Activated T-cell treated with anti-CD3 and anti-CD28 coated beads for 1 hour (primary cell): ENCODE measurements at regions not wholly inside any gene's neighbourhood (a gene's known extent, or its start where the extent isn't known, plus 50 kb on each side); places are given as distances from the start of the nearest gene placed in this dataset.

ENCODE experiments used
- DNase-seq: peaks from one replicate; pipeline ENCODE4 v3.0.0-alpha.2; 2020; ENCODE audit warnings: low read depth

- DNase-seq, result no peak
Measured at GRCh38 chr20:20877079-20877478, 164.6 kb upstream of the RALGAPA2 start.

GRCh38 chr20:20875716-20876115 lies 163.3 kb upstream of the RALGAPA2 start:
- no peak for DNase-seq

DNA sequence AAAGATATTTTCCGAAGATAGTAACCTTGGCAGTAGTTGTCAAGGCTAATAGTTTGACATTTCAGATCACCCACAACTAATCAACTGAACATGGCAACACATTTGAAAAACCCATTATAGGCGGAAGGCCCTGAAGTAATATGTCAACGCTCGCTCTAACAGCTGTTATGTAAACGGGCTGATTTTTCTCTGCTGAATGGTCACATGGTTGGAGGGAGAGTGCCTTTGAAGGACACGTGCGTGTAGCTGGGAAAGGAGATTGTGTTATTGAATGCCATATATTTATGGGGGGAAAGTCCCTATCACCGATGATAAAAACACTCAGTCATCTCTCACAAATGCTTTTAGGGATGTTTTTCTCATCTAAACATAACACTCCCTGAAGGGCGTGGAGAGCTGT lies 160.0 kb upstream of the RALGAPA2 start:
- DNase-seq, result no peak

DNA sequence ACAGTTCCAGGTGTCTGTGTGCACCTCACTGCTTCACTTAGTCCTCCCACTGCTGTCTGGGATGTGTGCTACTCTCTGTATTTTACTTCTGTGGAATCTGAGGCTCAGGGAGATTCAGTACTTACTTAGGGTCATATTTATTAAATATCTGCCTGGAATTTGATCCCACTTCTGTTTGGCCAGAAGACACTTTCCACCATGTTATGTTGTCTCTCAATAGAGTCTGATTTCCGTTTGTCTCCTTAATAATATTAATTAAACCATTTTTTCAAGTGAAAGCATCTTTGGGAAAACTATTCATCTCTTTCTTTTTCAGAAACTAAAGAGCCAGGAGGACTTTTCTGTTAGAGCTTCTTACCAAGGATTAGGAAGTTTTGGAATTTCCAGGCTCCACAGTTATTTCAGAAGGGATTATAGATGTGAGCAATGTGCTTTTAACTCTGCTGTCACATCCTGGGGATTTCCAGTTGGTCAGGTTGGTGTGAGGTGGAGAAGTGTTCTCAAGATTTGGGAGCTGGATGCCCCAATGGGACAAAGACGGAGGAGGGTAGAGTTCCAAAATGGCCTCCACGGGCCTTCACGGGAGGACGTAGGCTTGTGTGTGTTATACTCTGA lies 156.8 kb upstream of the RALGAPA2 start:
- DNase-seq, result no peak

DNA sequence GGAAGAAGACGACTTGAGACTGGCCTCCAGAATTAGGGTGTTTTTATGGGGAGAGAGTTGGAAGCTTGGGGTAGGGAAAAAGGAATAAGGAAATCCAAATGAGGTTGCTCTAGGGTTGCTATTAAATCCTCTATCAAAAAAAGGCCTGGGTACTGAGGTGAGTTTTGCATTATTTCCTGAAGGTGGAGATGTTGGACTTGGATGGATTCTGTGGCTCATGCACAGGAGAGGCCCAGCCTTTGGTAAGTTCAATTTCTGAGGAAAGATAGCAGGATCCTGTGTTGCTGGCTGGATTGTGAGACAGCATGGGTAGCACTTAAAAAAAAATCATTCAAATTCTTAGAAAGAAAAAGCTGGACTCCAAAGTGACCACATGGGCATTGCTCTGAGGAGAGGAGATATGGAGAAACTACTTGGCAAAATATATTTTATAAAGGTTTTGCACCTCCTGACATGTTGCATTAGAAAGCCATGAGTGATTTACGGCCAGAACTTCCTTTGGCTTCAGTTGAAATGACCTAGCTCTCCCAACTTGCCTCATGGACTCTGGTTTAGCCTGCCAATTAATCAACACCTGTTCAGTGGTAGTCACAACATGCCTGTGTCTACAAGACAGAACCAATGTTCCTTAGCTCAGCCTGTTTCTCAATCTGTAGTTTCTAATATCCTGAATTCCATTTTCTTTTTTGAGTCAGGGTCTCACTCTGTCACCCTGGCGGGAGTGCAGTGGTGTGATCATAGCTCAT lies 152.1 kb upstream of the RALGAPA2 start:
- no peak for DNase-seq

DNA sequence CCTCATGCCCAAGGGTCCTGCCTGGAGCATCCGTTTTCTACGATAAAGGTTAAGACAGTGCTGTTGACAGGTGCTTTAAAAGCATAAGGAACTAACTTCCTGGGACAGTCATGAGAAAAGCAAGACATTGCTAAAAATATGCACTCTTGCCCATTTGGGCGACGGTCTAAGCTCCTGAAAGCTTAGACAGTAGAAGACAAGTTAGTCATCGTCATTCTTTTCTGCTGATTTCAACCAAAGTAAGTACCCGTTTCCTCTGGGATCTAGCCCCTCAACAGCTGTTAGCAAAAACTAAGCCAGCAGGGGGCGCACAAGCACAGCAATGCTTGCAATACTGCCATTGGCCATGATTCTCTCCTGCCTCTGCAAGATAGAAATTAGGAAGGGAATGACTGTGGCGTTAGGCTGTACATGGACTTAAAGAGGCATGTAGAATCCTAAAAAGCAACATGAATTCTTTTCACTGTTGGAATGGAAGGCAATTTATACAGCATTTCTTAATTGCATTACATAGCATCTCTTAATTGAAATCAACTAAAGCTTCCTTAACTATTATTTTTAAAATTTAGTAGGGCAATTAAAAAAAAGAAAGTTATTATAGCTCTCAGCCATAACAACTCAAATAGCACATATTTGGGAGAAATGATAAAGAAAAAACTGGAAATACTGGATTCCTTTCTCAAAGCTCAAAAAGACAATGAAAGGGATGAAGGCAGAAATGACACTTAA lies 147.8 kb upstream of the RALGAPA2 start:
- DNase-seq, result peak; percentile 86

DNA sequence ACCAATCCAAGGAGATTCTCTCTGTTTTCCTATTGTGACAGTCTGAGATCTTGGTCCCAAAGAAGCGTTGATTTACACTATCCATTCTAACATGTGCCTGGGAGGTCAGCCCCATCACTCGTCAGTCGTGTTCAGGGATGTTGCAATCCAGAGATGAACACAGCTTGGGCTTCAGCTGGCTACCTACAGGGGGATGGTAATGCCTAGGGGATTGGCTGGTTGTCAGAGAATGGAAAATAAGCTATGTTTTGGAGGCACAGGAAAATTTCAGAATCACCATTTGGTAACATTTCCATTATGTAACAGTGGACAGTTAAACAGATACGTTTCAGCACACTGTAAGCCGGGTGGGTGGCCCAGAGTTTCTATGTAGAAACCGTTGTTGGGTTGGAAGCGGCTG lies 147.1 kb upstream of the RALGAPA2 start:
- DNase-seq, result no peak

DNA sequence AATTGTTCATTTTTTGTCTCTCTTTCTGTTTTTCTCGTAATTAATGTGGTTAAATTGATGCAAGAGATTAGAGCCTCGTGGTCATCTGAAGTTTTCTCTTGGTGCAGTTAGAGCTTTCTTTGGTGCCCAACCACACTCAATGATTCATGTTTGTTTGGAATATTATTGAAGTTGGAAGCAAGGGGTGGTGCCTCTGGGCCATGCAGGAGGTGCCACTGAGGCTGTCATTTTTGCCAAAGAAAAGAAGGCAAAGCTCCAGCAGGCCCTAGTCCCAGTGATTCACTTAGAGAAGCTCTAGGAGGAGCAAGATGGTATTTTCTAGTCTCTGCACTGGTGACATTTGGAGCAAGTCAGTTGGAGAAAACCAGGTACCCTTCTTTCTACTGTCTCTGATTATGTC lies 144.5 kb upstream of the RALGAPA2 start:
- no peak for DNase-seq

DNA sequence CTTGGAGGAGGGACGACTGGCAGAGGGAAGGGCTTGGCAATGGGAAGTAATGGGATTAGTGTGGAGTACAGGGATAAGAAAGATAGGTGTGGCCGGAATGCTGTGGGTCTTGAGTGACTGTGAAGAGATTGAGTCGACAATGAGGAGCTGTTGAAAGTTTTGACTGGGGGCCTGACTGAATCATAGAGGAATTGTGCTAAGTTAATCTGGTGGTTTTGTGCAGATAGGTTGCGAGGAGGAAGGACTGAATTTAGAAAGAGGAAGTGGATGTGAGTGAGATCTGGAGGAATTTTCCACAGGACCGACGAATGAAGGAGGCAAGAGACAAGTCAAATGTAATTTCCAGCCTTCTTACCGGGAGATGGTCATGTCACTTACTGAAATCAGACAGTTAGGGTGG lies 143.9 kb upstream of the RALGAPA2 start:
- no peak for DNase-seq

GRCh38 chr20:20851385-20851784 lies 138.9 kb upstream of the RALGAPA2 start:
- no peak for DNase-seq

- no peak for DNase-seq
Measured at GRCh38 chr20:20850407-20850806, 138.0 kb upstream of the RALGAPA2 start.

- no peak for DNase-seq
Measured at GRCh38 chr20:20849161-20849560, 136.7 kb upstream of the RALGAPA2 start.

- no peak for DNase-seq
Measured at GRCh38 chr20:20847814-20848213, 135.4 kb upstream of the RALGAPA2 start.

- DNase-seq, result no peak
Measured at GRCh38 chr20:20843982-20844381, 131.5 kb upstream of the RALGAPA2 start.

- no peak for DNase-seq
Measured at GRCh38 chr20:20839771-20840170, 127.3 kb upstream of the RALGAPA2 start.

DNA sequence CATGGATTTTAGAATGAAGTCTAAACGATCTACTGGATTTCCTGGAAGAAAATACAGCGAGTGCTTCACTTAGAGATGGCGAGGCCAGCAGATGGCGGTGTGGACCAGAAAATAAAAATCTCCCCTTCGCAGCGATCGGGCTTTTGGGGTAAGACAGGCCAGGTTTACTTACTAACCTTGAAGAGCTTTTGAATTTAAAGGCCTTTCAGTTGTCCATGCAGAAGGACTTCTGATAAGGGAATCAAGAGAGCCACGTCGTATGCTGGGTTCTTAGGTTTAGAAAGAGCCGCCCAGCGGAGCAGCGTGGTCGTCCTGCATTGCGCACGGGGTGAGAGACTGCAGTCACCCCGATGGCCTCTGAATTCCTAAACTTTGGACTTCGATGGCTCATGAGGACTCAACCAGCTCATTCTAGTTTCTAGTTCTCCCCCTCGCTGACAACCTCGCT lies 125.2 kb upstream of the RALGAPA2 start:
- no peak for DNase-seq

GRCh38 chr20:20836836-20837235 lies 124.4 kb upstream of the RALGAPA2 start:
- no peak for DNase-seq

GRCh38 chr20:20835897-20836296 lies 123.5 kb upstream of the RALGAPA2 start:
- no peak for DNase-seq

GRCh38 chr20:20834008-20834407 lies 121.6 kb upstream of the RALGAPA2 start:
- DNase-seq, result no peak

DNA sequence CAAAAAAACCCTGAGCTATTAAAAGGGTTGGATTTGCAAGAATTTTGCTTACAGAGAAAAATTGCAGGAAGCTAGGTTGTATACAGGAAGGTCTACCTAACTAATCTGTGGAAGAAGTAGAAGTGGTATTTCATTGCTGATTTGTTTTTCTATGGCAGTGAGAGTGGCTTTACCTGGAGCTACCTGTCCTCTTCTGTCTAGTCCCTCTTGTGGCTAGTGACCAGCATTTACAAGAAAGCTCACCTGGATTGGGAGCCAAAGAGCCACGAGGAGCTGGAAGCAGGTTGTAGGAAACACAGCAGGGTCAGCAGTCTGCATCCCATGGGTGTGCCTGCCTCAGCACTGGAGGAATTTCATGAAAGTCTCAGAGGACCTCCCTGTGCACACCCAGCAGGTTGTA lies 120.3 kb upstream of the RALGAPA2 start:
- DNase-seq, result no peak

DNA sequence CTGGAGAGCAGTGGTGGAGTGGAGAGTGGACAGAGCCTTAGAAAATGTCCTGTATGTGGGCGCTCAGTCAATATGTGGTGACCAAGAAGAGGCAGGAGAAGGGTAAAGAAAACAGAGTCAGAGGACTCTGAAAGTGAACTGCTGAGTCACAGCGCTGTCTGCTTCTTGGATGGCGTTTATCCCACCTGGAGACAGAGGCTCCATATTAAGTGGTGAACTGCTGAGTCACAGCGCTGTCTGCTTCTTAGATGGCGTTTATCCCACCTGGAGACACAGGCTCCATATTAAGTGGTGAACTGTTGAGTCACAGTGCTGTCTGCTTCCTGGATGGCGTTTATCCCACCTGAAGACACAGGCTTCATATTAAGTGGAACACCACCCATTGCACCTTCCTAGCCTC lies 119.3 kb upstream of the RALGAPA2 start:
- no peak for DNase-seq

GRCh38 chr20:20829681-20830080 lies 117.2 kb upstream of the RALGAPA2 start:
- no peak for DNase-seq

DNA sequence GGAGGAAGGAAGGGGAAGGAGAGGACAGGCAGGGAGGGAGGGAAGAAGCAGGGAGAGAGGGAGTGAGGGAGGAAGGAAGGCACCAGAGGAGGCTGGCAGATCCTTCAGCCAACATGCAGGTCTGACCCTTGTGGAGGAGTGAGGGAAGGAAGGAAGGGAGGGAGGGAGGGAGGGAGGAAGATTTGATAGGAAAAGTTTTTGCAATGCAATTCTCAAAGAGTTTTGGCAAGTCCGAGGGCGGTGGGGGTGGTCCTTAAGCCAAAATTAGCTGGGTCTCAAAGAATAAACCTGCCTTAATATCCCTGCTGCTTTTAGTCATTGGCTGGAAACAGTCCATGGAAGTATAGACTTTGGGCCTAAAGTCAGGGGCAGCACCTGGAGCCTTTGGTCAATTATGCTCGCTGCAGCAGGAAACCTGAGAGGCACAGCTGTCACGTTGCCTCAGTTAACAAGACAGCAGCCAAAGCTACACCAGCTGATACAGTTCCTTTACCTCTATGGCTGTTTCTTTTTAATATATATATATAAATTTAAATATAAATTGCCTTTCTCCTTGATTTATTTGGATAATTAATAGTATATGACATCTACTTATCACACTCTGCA lies 115.7 kb upstream of the RALGAPA2 start:
- DNase-seq, result no peak
